ENCODE measurements at regions not wholly inside any gene's neighbourhood (a gene's known extent, or its start where the extent isn't known, plus 50 kb on each side); places are given as distances from the start of the nearest gene placed in this dataset.

DNA sequence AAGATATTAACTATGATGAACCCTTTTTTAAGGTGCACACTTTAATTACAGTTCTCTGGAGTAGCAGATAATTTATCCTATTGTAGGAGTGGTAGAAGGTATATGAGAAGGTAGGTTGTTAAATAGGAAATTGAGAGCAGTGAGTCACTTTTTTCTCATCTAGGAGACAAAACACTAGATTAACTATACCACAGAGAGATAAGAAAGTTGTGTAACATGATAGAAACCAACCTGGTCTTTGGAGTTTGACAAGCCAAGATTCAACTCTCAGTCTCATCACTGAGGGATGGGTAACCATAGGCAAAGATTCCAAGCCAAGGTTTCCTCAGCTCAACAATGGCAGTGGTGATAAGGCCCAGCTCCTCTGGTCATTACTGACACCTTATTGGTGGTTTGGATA, 104.0 kb downstream of the MAD2L1 start:
- TF ChIP-seq HNRNPK (IDR thresholded peaks at IDR 0.05; ENCODE audit: low read depth, low read length, poor library complexity, severe bottlenecking) (no peak), ELF2 (CRISPR knock-in tag; IDR thresholded peaks at IDR 0.05) (no peak)

All from K562 (cell line).